Heart right ventricle (tissue), 16 donors: ENCODE measurements at regions not wholly inside any gene's neighbourhood (a gene's known extent, or its start where the extent isn't known, plus 50 kb on each side); places are given as distances from the start of the nearest gene placed in this dataset.

Source experiments
- ATAC-seq, 8 donors: fragments of 200-7000 bp; cut with Tn5 transposase; one replicate each; pipeline ENCODE4 v1.9.1; 2020; ENCODE audit warnings: mild to moderate bottlenecking in 8 of 8, moderate library complexity in 8 of 8, moderate number of reproducible peaks in 1 of 8
- DNase-seq, 2 donors: peaks; one replicate each; pipeline ENCODE4 v3.0.0-alpha.2; 2020
- H3K27ac ChIP-seq, 10 donors: fragments of 200-600 bp; sonication (generic) in 2 of 10; one replicate each; pipeline versions ENCODE4 v1.5.0 to v1.8.0; 2020 to 2022; ENCODE audit warnings: mild to moderate bottlenecking in 3 of 10
- H3K27me3 ChIP-seq, 7 donors: fragments of 200-600 bp; one replicate each; pipeline ENCODE4 v1.8.0; 2021 to 2022; ENCODE audit warnings: mild to moderate bottlenecking in 2 of 7
- H3K36me3 ChIP-seq, 9 donors: fragments of 200-600 bp; sonication (generic) in 1 of 9; one replicate each; pipeline versions ENCODE4 v1.5.0 to v1.8.0; 2020 to 2022; ENCODE audit warnings: mild to moderate bottlenecking in 2 of 9
- H3K4me1 ChIP-seq, 9 donors: fragments of 200-600 bp; sonication (generic) in 1 of 9; one replicate each; pipeline versions ENCODE4 v1.5.0 to v1.8.0; 2020 to 2022; ENCODE audit warnings: mild to moderate bottlenecking in 4 of 9
- H3K4me3 ChIP-seq, 10 donors: fragments of 200-600 bp; sonication (generic) in 2 of 10; one replicate each; pipeline versions ENCODE4 v1.5.0 to v1.8.0; 2020 to 2022; ENCODE audit warnings: mild to moderate bottlenecking in 7 of 10, moderate library complexity in 2 of 10
- H3K9me3 ChIP-seq, 11 donors: fragments of 200-600 bp in 10 of 11; sonication (generic) in 2 of 11; one replicate each; pipeline versions ENCODE4 v1.5.0 to v1.8.0; 2013 to 2022; ENCODE audit warnings: mild to moderate bottlenecking in 2 of 11, control low read depth in 1 of 11, moderate library complexity in 1 of 11
- WGBS, 2 donors: extraction: QIAGEN DNeasy Blood & Tissue Kit; methylation state at CpG; one replicate each; pipeline ENCODE4 v1.1.7; 2013; ENCODE audit warnings: inconsistent platforms in 1 of 2; 5-methylcytosine and 5-hydroxymethylcytosine counted together
- intact Hi-C, 10 donors: fragments of 100-400 bp; cut with DNase I; formaldehyde crosslinking; loops; one replicate each; pipeline versions ENCODE4 v1.11.1 to v1.14.2; 2022
- TF ChIP-seq, protein P1 (sequence below), 9 donors: fragments of 200-600 bp; sonication (generic) in 2 of 9; IDR thresholded peaks; one replicate each; pipeline versions ENCODE4 v1.5.0 to v1.8.0; 2021 to 2022; ENCODE audit warnings: antibody characterized with exemption in 9 of 9, mild to moderate bottlenecking in 5 of 9, moderate library complexity in 1 of 9
- donor health status: Arrhythmogenic right ventricular cardiomyopathy.
- donor health status: ischemic (EF 13 %, LVEDD 7.1; RV severe dilation, severe dysfunction).
- donor health status: healthy with polysubstance abuse.
- donor health status: DM: no; HTN: yes; CAD: no.
- donor health status: DM: no; HTN: no; CAD: no.
- donor health status: ischemic (EF 25% LVEDD 6.9; RV normal size, moderate dysfunction).
- donor health status: ischemic (EF 25% LVEDD 5.7; RV mildly dilated, moderate dysfunction).
- donor health status: healthy.
- donor health status: DM: yes; HTN: yes; CAD: no.
- donor health status: Ischemic cardiomyopathy.
- donor health status: ischemic (EF 35%, LVEDD 5.7; RV mildly dilated, moderate dysfunction).
- donor health status: nonischemic (EF 11% LVEDD 7.7; RV severe dilation, severe dysfunction).
- donor health status: DM: yes; HTN: yes; CAD: no.
- donor health status: PGD.
- donor health status: ischemic (EF 29% LVEDD 5.4; RV normal size, mild dysfunction).
- donor health status: nonischemic (EF 23%, LVEDD 6.1; RV moderate dilation, normal function).

DNA sequence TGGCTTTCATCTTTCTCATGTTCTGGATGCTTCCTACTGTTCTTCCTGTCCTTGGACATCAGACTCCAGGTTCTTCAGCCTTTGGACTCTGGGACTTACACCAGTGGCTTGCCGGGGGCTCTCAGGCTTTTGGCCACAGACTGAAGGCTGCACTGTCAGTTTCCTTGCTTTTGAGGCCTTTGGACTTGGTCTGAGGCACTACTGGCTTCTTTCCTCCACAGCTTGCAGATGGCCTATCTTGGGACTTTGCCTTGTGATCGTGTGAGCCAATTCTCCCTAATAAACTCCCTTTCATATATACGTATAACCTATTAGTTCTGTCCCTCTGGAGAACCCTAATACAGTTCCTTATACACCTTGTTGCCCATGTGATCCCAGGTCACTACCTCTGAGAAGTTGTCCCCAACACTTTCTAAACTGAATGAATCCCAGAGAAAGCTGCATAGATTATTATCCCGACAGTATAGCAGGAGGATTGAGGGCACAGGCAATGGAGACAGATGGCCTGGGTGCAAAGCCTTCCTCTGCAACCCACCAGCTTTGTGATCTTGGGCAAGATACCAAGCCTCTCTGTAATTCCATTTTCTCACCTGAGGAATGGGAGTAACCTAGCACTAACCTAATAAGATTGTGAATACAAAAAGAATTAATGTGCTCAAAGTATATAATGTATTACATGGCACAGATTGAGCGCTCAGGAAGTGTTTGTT is 449.6 kb upstream of the BRINP1 start:
- peaks cover 0 to 5% (median 0%) of the 10 kb centered on the region in 7 donors for H3K27me3 ChIP-seq
- H3K4me3 ChIP-seq: no peak overlapping the region
- no peaks in the 10 kb centered on the region for H3K4me1 ChIP-seq
- no peaks in the 10 kb centered on the region for H3K36me3 ChIP-seq
- H3K27ac ChIP-seq: no peak overlapping the region
- 82 to 87% methylated on average over 5 of the region's 5 CpGs for WGBS, 2 donors
- TF ChIP-seq, protein P1, sequence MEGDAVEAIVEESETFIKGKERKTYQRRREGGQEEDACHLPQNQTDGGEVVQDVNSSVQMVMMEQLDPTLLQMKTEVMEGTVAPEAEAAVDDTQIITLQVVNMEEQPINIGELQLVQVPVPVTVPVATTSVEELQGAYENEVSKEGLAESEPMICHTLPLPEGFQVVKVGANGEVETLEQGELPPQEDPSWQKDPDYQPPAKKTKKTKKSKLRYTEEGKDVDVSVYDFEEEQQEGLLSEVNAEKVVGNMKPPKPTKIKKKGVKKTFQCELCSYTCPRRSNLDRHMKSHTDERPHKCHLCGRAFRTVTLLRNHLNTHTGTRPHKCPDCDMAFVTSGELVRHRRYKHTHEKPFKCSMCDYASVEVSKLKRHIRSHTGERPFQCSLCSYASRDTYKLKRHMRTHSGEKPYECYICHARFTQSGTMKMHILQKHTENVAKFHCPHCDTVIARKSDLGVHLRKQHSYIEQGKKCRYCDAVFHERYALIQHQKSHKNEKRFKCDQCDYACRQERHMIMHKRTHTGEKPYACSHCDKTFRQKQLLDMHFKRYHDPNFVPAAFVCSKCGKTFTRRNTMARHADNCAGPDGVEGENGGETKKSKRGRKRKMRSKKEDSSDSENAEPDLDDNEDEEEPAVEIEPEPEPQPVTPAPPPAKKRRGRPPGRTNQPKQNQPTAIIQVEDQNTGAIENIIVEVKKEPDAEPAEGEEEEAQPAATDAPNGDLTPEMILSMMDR (IDR thresholded peaks at IDR 0.05): no peak
- no peak for ATAC-seq
- no peaks in the 10 kb centered on the region for H3K9me3 ChIP-seq
- intact Hi-C loops: loop anchor here in 1 of 10 donors (10.0 kb wide), 1 partner anchor 56 kb away; no protein-coding TSS in a partner anchor
- no peak for DNase-seq

DNA sequence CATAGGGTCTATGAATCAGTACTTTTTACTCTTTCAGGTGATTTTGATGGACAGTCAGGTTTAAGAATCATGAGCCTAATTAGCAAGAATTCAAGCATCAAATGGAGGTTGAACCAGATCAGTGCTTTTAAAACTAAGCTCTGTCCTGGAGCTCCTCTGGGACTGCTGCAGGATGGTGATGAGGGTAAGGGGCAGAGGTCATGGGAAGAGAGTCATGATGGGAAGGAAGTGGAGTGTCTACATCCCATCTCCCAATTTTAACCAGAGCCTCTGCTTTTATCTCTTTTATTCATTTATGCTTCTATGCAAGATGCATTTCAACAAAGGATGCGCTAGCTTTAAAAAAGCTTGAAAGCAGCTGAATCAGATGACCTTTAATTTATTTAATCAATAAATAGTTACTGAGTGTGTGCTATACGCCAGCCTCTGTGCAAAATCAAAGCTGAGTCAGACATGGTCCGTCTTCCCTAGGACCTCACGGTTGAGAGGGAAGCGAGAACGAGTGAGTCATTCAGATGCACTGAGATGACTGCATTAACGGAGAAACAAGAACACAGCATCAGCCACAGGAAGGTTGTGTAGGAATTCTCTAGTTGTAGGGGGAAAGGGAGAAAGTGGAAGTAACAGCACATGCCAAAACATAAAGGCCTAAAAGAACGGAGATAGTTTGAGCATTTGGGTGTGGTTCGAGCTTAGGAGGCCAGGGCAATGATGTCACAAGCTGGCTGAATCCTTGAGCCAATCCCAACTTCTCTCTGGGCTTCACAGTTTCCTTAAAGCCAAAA is 441.6 kb upstream of the BRINP1 start:
- Histone ChIP-seq H3K4me3 (no peak overlapping the region), H3K9me3 (no peaks in the 10 kb centered on the region), H3K27ac (peak overlapping the region in 3 of 10 donors; percentile 9 to 25 (median 15)), H3K4me1 (peaks cover 0 to 5% (median 0%) of the 10 kb centered on the region in 9 donors), H3K27me3 (no peaks in the 10 kb centered on the region), H3K36me3 (no peaks in the 10 kb centered on the region)
- WGBS, 2 donors: 70 to 78% methylated on average over 9 of the region's 9 CpGs
- intact Hi-C loops: loop anchor here in 1 of 10 donors (10.0 kb wide), 1 partner anchor 64 kb away; no protein-coding TSS in a partner anchor
- TF ChIP-seq, protein P1 (IDR thresholded peaks at IDR 0.05): no peak
- ATAC-seq (peak in 5 of 8 donors; percentile 27 to 78 (median 39)), DNase-seq (no peak)

- TF ChIP-seq, protein P1 (IDR thresholded peaks at IDR 0.05): no peak
- Histone ChIP-seq H3K27me3 (no peaks in the 10 kb centered on the region), H3K36me3 (no peaks in the 10 kb centered on the region), H3K9me3 (peaks cover 0 to 4% (median 0%) of the 10 kb centered on the region in 11 donors), H3K4me1 (peaks cover 0 to 17% (median 3%) of the 10 kb centered on the region in 9 donors), H3K27ac (no peak overlapping the region), H3K4me3 (no peak overlapping the region)
- ATAC-seq (no peak), DNase-seq (no peak)
- intact Hi-C loops: no loop called here
- WGBS, 2 donors: 81 to 94% methylated on average over 1 of the region's 1 CpG
Observed at GRCh38 chr9:119803679-119804078, 434.4 kb upstream of the BRINP1 start.

DNA sequence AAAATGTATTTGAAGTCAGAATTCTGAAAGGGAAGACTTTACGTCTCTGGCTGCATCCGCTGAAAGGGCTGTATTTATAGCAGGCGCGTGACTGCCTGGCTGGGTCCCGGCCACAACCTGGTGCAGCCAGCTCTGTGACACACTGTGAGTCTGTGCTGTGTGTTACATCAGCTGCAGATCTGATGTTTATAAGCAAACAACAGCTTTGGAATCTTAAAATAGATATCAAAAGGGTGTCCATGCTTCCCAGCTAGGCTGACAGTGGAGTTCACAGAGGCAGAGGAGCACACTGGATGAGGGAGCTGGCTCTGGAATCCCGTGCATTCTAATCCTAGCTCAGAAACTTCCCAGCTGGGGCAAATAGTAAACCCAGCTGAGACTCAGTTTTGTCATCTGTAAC is 433.4 kb upstream of the BRINP1 start:
- Histone ChIP-seq H3K4me3 (no peak overlapping the region), H3K27me3 (no peaks in the 10 kb centered on the region), H3K36me3 (no peaks in the 10 kb centered on the region), H3K27ac (peak overlapping the region in 5 of 10 donors; percentile 33 to 64 (median 36)), H3K9me3 (peaks cover 0 to 4% (median 0%) of the 10 kb centered on the region in 11 donors), H3K4me1 (peaks cover 0 to 17% (median 3%) of the 10 kb centered on the region in 9 donors)
- ATAC-seq: peak; percentile 76 to 97 (median 90)
- TF ChIP-seq, protein P1 (IDR thresholded peaks at IDR 0.05): no peak
- WGBS, 2 donors: 18 to 28% methylated on average over 6 of the region's 6 CpGs
- intact Hi-C loops: no loop called here
- DNase-seq: peak; percentile 40 to 45
